ENCODE measurements at regions not wholly inside any gene's neighbourhood (a gene's known extent, or its start where the extent isn't known, plus 50 kb on each side); places are given as distances from the start of the nearest gene placed in this dataset.
A peak's percentile ranks its signal among the peaks of the same experiment; 100 is the strongest.

- no peak overlapping the region for H3K4me3 ChIP-seq
- H3K36me3 ChIP-seq (ENCODE audit: insufficient read depth in 1 of 2, low read depth in 1 of 2) = no peaks in the 10 kb centered on the region
- H3K4me1 ChIP-seq = no peaks in the 10 kb centered on the region
- H3K27me3 ChIP-seq (ENCODE audit: insufficient read depth in 3 of 3, low read length in 2 of 3) = no peaks in the 10 kb centered on the region
- H3K9me3 ChIP-seq = no peaks in the 10 kb centered on the region
- intact Hi-C loops (cut with DNase I) = no loop called here
- DNase-seq = no peak
- H3K27ac ChIP-seq = no peak overlapping the region
- TF ChIP-seq CTCF (IDR thresholded peaks at IDR 0.05) = no peak
- no peak for ATAC-seq
- 77 to 84% (median 82%) methylated on average over 3 of the region's 3 CpGs for WGBS, 3 donors
Measured at GRCh38 chr13:83197316-83197715, 685.0 kb downstream of the SLITRK1 start.

- H3K4me1 ChIP-seq = no peaks in the 10 kb centered on the region
- 71 to 86% (median 85%) methylated on average over 3 of the region's 3 CpGs for WGBS, 3 donors
- H3K9me3 ChIP-seq = no peaks in the 10 kb centered on the region
- H3K27me3 ChIP-seq (ENCODE audit: insufficient read depth in 3 of 3, low read length in 2 of 3) = no peaks in the 10 kb centered on the region
- no peak for DNase-seq
- TF ChIP-seq CTCF (IDR thresholded peaks at IDR 0.05) = no peak
- intact Hi-C loops (cut with DNase I) = no loop called here
- H3K27ac ChIP-seq = no peak overlapping the region
- ATAC-seq = no peak
- no peak overlapping the region for H3K4me3 ChIP-seq
- no peaks in the 10 kb centered on the region for H3K36me3 ChIP-seq (ENCODE audit: insufficient read depth in 1 of 2, low read depth in 1 of 2)
Measured at GRCh38 chr13:83190020-83190419, 692.3 kb downstream of the SLITRK1 start.

GRCh38 chr13:83184819-83185218 lies 697.5 kb downstream of the SLITRK1 start:
- no peak for TF ChIP-seq CTCF (IDR thresholded peaks at IDR 0.05)
- no peak overlapping the region for H3K4me3 ChIP-seq
- no peaks in the 10 kb centered on the region for H3K9me3 ChIP-seq
- intact Hi-C loops (cut with DNase I) = no loop called here
- no peak for DNase-seq
- no peaks in the 10 kb centered on the region for H3K4me1 ChIP-seq
- no peak for ATAC-seq
- no peaks in the 10 kb centered on the region for H3K36me3 ChIP-seq (ENCODE audit: insufficient read depth in 1 of 2, low read depth in 1 of 2)
- H3K27ac ChIP-seq = no peak overlapping the region
- WGBS, 3 donors = 62 to 65% (median 65%) methylated on average over 2 of the region's 2 CpGs
- no peaks in the 10 kb centered on the region for H3K27me3 ChIP-seq (ENCODE audit: insufficient read depth in 3 of 3, low read length in 2 of 3)

- Histone ChIP-seq H3K27ac (no peak overlapping the region), H3K4me3 (no peak overlapping the region)
Measured at GRCh38 chr13:83184150-83184475, 698.2 kb downstream of the SLITRK1 start.

More at GRCh38 chr13:83184150-83184475, 698.2 kb downstream of the SLITRK1 start:
- Histone ChIP-seq H3K9me3 (no peaks in the 10 kb centered on the region), H3K27me3 (ENCODE audit: insufficient read depth in 3 of 3, low read length in 2 of 3) (no peaks in the 10 kb centered on the region), H3K36me3 (ENCODE audit: insufficient read depth in 1 of 2, low read depth in 1 of 2) (no peaks in the 10 kb centered on the region), H3K4me1 (no peaks in the 10 kb centered on the region)
- ATAC-seq (no peak), DNase-seq (peak in 1 of 2 donors; percentile 32)
- no peak for TF ChIP-seq CTCF (IDR thresholded peaks at IDR 0.05)
- 93 to 96% (median 95%) methylated on average over 11 of the region's 11 CpGs for WGBS, 3 donors
- intact Hi-C loops (cut with DNase I) = no loop called here
